HEK293 (cell line): ENCODE measurements at regions not wholly inside any gene's neighbourhood (a gene's known extent, or its start where the extent isn't known, plus 50 kb on each side); places are given as distances from the start of the nearest gene placed in this dataset.

Source experiments
- CTCF ChIA-PET: fragments of 350-600 bp; formaldehyde crosslinking; extraction: SDS; loops from one replicate; lab custom pipeline; 2021; ENCODE audit warnings: antibody characterized with exemption; lab: Yijun Ruan, JAX
- POLR2A ChIA-PET: fragments of 300-600 bp; formaldehyde crosslinking; extraction: SDS; loops from one replicate; lab custom pipeline; 2020; ENCODE audit warnings: antibody characterized with exemption, inconsistent platforms; lab: Yijun Ruan, JAX
- H3K27ac ChIP-seq: fragments of 200-500 bp; sonication (Bioruptor generic); 2 replicates; pipeline ENCODE4 v1.5.1; 2014; ENCODE audit warnings: low read depth, low read length, control low read depth, inconsistent platforms; ENCODE audit errors: extremely low read depth
- H3K36me3 ChIP-seq, 2 experiments: fragments of 200-500 bp in 1 of 2; sonication (Bioruptor generic) in 1 of 2; 1 replicate in 1 of 2; 2 replicates in 1 of 2; pipeline ENCODE4 v1.5.1; 2014 to 2017; ENCODE audit warnings: inconsistent platforms in 2 of 2, low read length in 2 of 2; ENCODE audit not compliant: control insufficient read depth in 2 of 2, insufficient read depth in 1 of 2
- H3K4me1 ChIP-seq: fragments of 200-500 bp; sonication (Bioruptor generic); 2 replicates; pipeline ENCODE4 v1.5.1; 2014; ENCODE audit warnings: mild to moderate bottlenecking, low read length, inconsistent platforms; ENCODE audit not compliant: control insufficient read depth, insufficient read depth
- H3K4me3 ChIP-seq: 2 replicates; pipeline ENCODE4 v1.5.1; 2011; ENCODE audit warnings: low read depth, mild to moderate bottlenecking, control low read depth, low read length, moderate library complexity
- H3K9me3 ChIP-seq: fragments of 200-500 bp; sonication (Bioruptor generic); 2 replicates; pipeline ENCODE4 v1.5.1; 2014; ENCODE audit warnings: low read depth, low read length, inconsistent platforms; ENCODE audit not compliant: control insufficient read depth, insufficient read depth
- BCL11B ChIP-seq: fragments of 450-650 bp; formaldehyde crosslinking; IDR thresholded peaks from 2 replicates; pipeline ENCODE4 v1.5.1; 2016; ENCODE audit warnings: low read depth, missing biosample characterization, missing genetic modification characterization
- GLI4 ChIP-seq: fragments of 450-650 bp; formaldehyde crosslinking; IDR thresholded peaks from 2 replicates; pipeline ENCODE4 v1.5.1; 2016; ENCODE audit warnings: missing biosample characterization, missing genetic modification characterization
- KLF10 ChIP-seq: fragments of 450-650 bp; IDR thresholded peaks from 2 replicates; pipeline ENCODE4 v1.5.1; 2018; ENCODE audit warnings: missing biosample characterization, mild to moderate bottlenecking, missing genetic modification characterization
- KLF16 ChIP-seq: fragments of 450-650 bp; formaldehyde crosslinking; IDR thresholded peaks from 2 replicates; pipeline ENCODE4 v1.5.1; 2017; ENCODE audit warnings: missing biosample characterization, missing genetic modification characterization
- PRDM6 ChIP-seq: fragments of 450-650 bp; formaldehyde crosslinking; IDR thresholded peaks from 2 replicates; pipeline ENCODE4 v1.5.1; 2017; ENCODE audit warnings: missing biosample characterization, missing genetic modification characterization
- SP3 ChIP-seq: fragments of 450-650 bp; formaldehyde crosslinking; IDR thresholded peaks from 2 replicates; pipeline ENCODE4 v1.5.1; 2016; ENCODE audit warnings: missing biosample characterization, missing genetic modification characterization
- ZBTB1 ChIP-seq: fragments of 450-650 bp; formaldehyde crosslinking; IDR thresholded peaks from 2 replicates; pipeline ENCODE4 v1.5.1; 2016; ENCODE audit warnings: missing biosample characterization, missing genetic modification characterization
- ZBTB20 ChIP-seq: fragments of 450-650 bp; formaldehyde crosslinking; IDR thresholded peaks from 2 replicates; pipeline ENCODE4 v1.5.1; 2016; ENCODE audit warnings: missing biosample characterization, missing genetic modification characterization
- ZBTB44 ChIP-seq: fragments of 450-650 bp; IDR thresholded peaks from 2 replicates; pipeline ENCODE4 v1.5.1; 2018; ENCODE audit warnings: missing biosample characterization, mild to moderate bottlenecking, missing genetic modification characterization
- ZBTB8A ChIP-seq: fragments of 450-650 bp; formaldehyde crosslinking; IDR thresholded peaks from 2 replicates; pipeline ENCODE4 v1.5.1; 2016; ENCODE audit warnings: missing biosample characterization, missing genetic modification characterization
- ZNF157 ChIP-seq: fragments of 450-650 bp; formaldehyde crosslinking; IDR thresholded peaks from 2 replicates; pipeline ENCODE4 v1.5.1; 2016; ENCODE audit warnings: missing biosample characterization, missing genetic modification characterization
- ZNF169 ChIP-seq: fragments of 450-650 bp; formaldehyde crosslinking; IDR thresholded peaks from 2 replicates; pipeline ENCODE4 v1.5.1; 2016; ENCODE audit warnings: missing biosample characterization, missing genetic modification characterization
- ZNF184 ChIP-seq: fragments of 450-650 bp; IDR thresholded peaks from 2 replicates; pipeline ENCODE4 v1.5.1; 2018; ENCODE audit warnings: missing biosample characterization, mild to moderate bottlenecking, missing genetic modification characterization
- ZNF202 ChIP-seq: fragments of 450-650 bp; formaldehyde crosslinking; IDR thresholded peaks from 2 replicates; pipeline ENCODE4 v1.5.1; 2016; ENCODE audit warnings: missing biosample characterization, missing genetic modification characterization, borderline replicate concordance
- ZNF221 ChIP-seq: fragments of 450-650 bp; formaldehyde crosslinking; IDR thresholded peaks from 2 replicates; pipeline ENCODE4 v1.5.1; 2017; ENCODE audit warnings: missing biosample characterization, missing genetic modification characterization, borderline replicate concordance
- ZNF23 ChIP-seq: fragments of 450-650 bp; formaldehyde crosslinking; IDR thresholded peaks from 2 replicates; pipeline ENCODE4 v1.5.1; 2016; ENCODE audit warnings: missing biosample characterization, missing genetic modification characterization, borderline replicate concordance
- ZNF324 ChIP-seq: fragments of 450-650 bp; formaldehyde crosslinking; IDR thresholded peaks from 2 replicates; pipeline ENCODE4 v1.5.1; 2016; ENCODE audit warnings: missing biosample characterization, missing genetic modification characterization
- ZNF354C ChIP-seq: fragments of 450-650 bp; formaldehyde crosslinking; IDR thresholded peaks from 2 replicates; pipeline ENCODE4 v1.5.1; 2016; ENCODE audit warnings: missing biosample characterization, missing genetic modification characterization, low read depth, borderline replicate concordance
- ZNF391 ChIP-seq: fragments of 450-650 bp; formaldehyde crosslinking; IDR thresholded peaks from 2 replicates; pipeline ENCODE4 v1.5.1; 2016; ENCODE audit warnings: low read depth, missing biosample characterization, missing genetic modification characterization, borderline replicate concordance
- ZNF433 ChIP-seq: fragments of 450-650 bp; formaldehyde crosslinking; IDR thresholded peaks from 2 replicates; pipeline ENCODE4 v1.5.1; 2016; ENCODE audit warnings: missing biosample characterization, missing genetic modification characterization, low read depth
- ZNF521 ChIP-seq: fragments of 450-650 bp; formaldehyde crosslinking; IDR thresholded peaks from 2 replicates; pipeline ENCODE4 v1.5.1; 2017; ENCODE audit warnings: missing biosample characterization, mild to moderate bottlenecking, missing genetic modification characterization
- ZNF621 ChIP-seq: fragments of 450-650 bp; formaldehyde crosslinking; IDR thresholded peaks from 2 replicates; pipeline ENCODE4 v1.5.1; 2017; ENCODE audit warnings: missing biosample characterization, missing genetic modification characterization
- ZNF639 ChIP-seq: fragments of 450-650 bp; formaldehyde crosslinking; IDR thresholded peaks from 2 replicates; pipeline ENCODE4 v1.5.1; 2016; ENCODE audit warnings: missing biosample characterization, missing genetic modification characterization
- ZNF664 ChIP-seq: fragments of 450-650 bp; formaldehyde crosslinking; IDR thresholded peaks from 2 replicates; pipeline ENCODE4 v1.5.1; 2016; ENCODE audit warnings: missing biosample characterization, missing genetic modification characterization
- ZNF768 ChIP-seq: fragments of 450-650 bp; formaldehyde crosslinking; IDR thresholded peaks from 2 replicates; pipeline ENCODE4 v1.5.1; 2018; ENCODE audit warnings: missing biosample characterization, mild to moderate bottlenecking, missing genetic modification characterization
- ZSCAN16 ChIP-seq: fragments of 450-650 bp; formaldehyde crosslinking; IDR thresholded peaks from 2 replicates; pipeline ENCODE4 v1.5.1; 2016; ENCODE audit warnings: missing biosample characterization, missing genetic modification characterization

GRCh38 chr10:120172356-120172755 is 279.8 kb downstream of the SEC23IP start:
- no peak overlapping the region for H3K4me3 ChIP-seq
- H3K4me1 ChIP-seq: no peaks in the 10 kb centered on the region
- no peak for TF ChIP-seq SP3
- TF ChIP-seq ZNF621 (tag by site-specific recombination): no peak
- TF ChIP-seq KLF10 (tag by site-specific recombination): no peak
- TF ChIP-seq ZBTB20 (tag by site-specific recombination): no peak
- no peak for TF ChIP-seq ZBTB44 (tag by site-specific recombination)
- TF ChIP-seq ZNF157 (tag by site-specific recombination): no peak
- no peak for TF ChIP-seq ZNF664 (tag by site-specific recombination)
- no peak for TF ChIP-seq GLI4 (tag by site-specific recombination)
- no peak for TF ChIP-seq ZNF169 (tag by site-specific recombination)
- TF ChIP-seq ZNF433: no peak
- TF ChIP-seq ZNF521 (tag by site-specific recombination): no peak
- no peak for TF ChIP-seq ZNF184 (tag by site-specific recombination)
- TF ChIP-seq ZNF23 (tag by site-specific recombination): no peak
- no peak for TF ChIP-seq ZNF324 (tag by site-specific recombination)
- TF ChIP-seq ZSCAN16 (tag by site-specific recombination): no peak
- TF ChIP-seq ZNF354C (tag by site-specific recombination): no peak
- TF ChIP-seq ZNF221: no peak
- TF ChIP-seq ZNF639 (tag by site-specific recombination): no peak
- no peak for TF ChIP-seq PRDM6 (tag by site-specific recombination)
- TF ChIP-seq ZBTB8A (tag by site-specific recombination): no peak
- TF ChIP-seq, all 188 proteins: peak for 0
- ChIA-PET POLR2A (no interaction called here), CTCF (no interaction called here)
- no peak overlapping the region for H3K27ac ChIP-seq
- H3K36me3 ChIP-seq: no peaks in the 10 kb centered on the region
- no peaks in the 10 kb centered on the region for H3K9me3 ChIP-seq

- ChIA-PET CTCF (interaction anchor here (0.5 kb wide), 1 partner anchor 207 kb away, joined by 3 read pairs; no protein-coding TSS in a partner anchor), POLR2A (no interaction called here)
- TF ChIP-seq ZBTB1 (tag by site-specific recombination) (no peak), ZNF391 (tag by site-specific recombination) (no peak), BCL11B (tag by site-specific recombination) (no peak), ZNF202 (tag by site-specific recombination) (no peak), ZNF768 (tag by site-specific recombination) (no peak), KLF16 (tag by site-specific recombination) (no peak)
- Histone ChIP-seq H3K36me3 (no peaks in the 10 kb centered on the region), H3K4me3 (no peak overlapping the region), H3K27ac (no peak overlapping the region), H3K4me1 (no peaks in the 10 kb centered on the region), H3K9me3 (no peaks in the 10 kb centered on the region)
Measured at GRCh38 chr10:120174491-120174890, 282.0 kb downstream of the SEC23IP start.
